Gastroesophageal sphincter (tissue), 4 donors: ENCODE measurements at regions not wholly inside any gene's neighbourhood (a gene's known extent, or its start where the extent isn't known, plus 50 kb on each side); places are given as distances from the start of the nearest gene placed in this dataset.

ENCODE experiments used
- ATAC-seq: fragments of 150-250 bp; one replicate; pipeline ENCODE4 v1.9.1; 2016; ENCODE audit warnings: mild to moderate bottlenecking, moderate library complexity
- H3K27ac ChIP-seq, 4 donors: fragments of 200-600 bp; sonication (generic) in 3 of 4; 1 replicate in 3 of 4; 2 replicates in 1 of 4; pipeline ENCODE4 v1.5.1; 2016 to 2019
- H3K27me3 ChIP-seq: fragments of 200-600 bp; sonication (generic); one replicate; pipeline ENCODE4 v1.5.1; 2019
- H3K36me3 ChIP-seq, 2 donors: fragments of 200-600 bp; sonication (generic); one replicate each; pipeline ENCODE4 v1.5.1; 2019; ENCODE audit warnings: control low read depth in 1 of 2
- H3K4me1 ChIP-seq, 3 donors: fragments of 200-600 bp; sonication (generic); 1 replicate in 2 of 3; 2 replicates in 1 of 3; pipeline ENCODE4 v1.5.1; 2016 to 2019; ENCODE audit warnings: control low read depth in 2 of 3
- H3K4me3 ChIP-seq, 2 donors: fragments of 200-600 bp; sonication (generic); one replicate each; pipeline ENCODE4 v1.5.1; 2019; ENCODE audit warnings: mild to moderate bottlenecking in 1 of 2, moderate library complexity in 1 of 2
- H3K9me3 ChIP-seq, 3 donors: fragments of 200-600 bp; sonication (generic); one replicate each; pipeline ENCODE4 v1.5.1; 2017 to 2019; ENCODE audit warnings: control low read depth in 2 of 3
- CTCF ChIP-seq, 4 experiments: fragments of 200-600 bp in 2 of 4; fragments of 450-650 bp in 2 of 4; sonication (generic) in 1 of 4; IDR thresholded peaks; one replicate each; pipeline ENCODE4 v1.5.1; 2017 to 2019; ENCODE audit warnings: antibody characterized with exemption in 4 of 4, mild to moderate bottlenecking in 2 of 4, moderate library complexity in 2 of 4
- EP300 ChIP-seq: sonication (generic); formaldehyde crosslinking; IDR thresholded peaks from one replicate; pipeline ENCODE4 v1.6.1; 2017; ENCODE audit warnings: antibody characterized with exemption, mild to moderate bottlenecking
- POLR2A ChIP-seq, 2 donors: fragments of 450-650 bp; IDR thresholded peaks; one replicate each; pipeline ENCODE4 v1.6.1; 2017; ENCODE audit warnings: antibody characterized with exemption in 2 of 2, mild to moderate bottlenecking in 2 of 2, moderate library complexity in 1 of 2
- POLR2AphosphoS5 ChIP-seq: sonication (generic); formaldehyde crosslinking; IDR thresholded peaks from one replicate; pipeline ENCODE4 v1.6.1; 2017; ENCODE audit warnings: antibody characterized with exemption
- WGBS, 2 donors: methylation state at CpG; one replicate each; pipeline ENCODE4 v1.1.5; 2018; ENCODE audit warnings: low coverage in 1 of 2; 5-methylcytosine and 5-hydroxymethylcytosine counted together

- H3K4me3 ChIP-seq, result no peak overlapping the region
- no peaks in the 10 kb centered on the region for H3K9me3 ChIP-seq
- H3K27ac ChIP-seq, result no peak overlapping the region
- TF ChIP-seq CTCF (IDR thresholded peaks at IDR 0.05), result no peak
- TF ChIP-seq EP300, result no peak
- TF ChIP-seq POLR2A (IDR thresholded peaks at IDR 0.05), result no peak
- no peak for TF ChIP-seq POLR2AphosphoS5
- H3K36me3 ChIP-seq, result no peaks in the 10 kb centered on the region
- no peaks in the 10 kb centered on the region for H3K4me1 ChIP-seq
- ATAC-seq, result no peak
- H3K27me3 ChIP-seq, result no peaks in the 10 kb centered on the region
- WGBS, 2 donors, result 43 to 46% methylated on average over 8 to 9 of the region's 9 CpGs
Observed at GRCh38 chr16:52376676-52377280, 170.2 kb downstream of the TOX3 start.

GRCh38 chr16:52372313-52372712 lies 174.6 kb downstream of the TOX3 start:
- no peak for TF ChIP-seq CTCF (IDR thresholded peaks at IDR 0.05)
- TF ChIP-seq POLR2A (IDR thresholded peaks at IDR 0.05), result no peak
- TF ChIP-seq POLR2AphosphoS5, result no peak
- TF ChIP-seq EP300, result no peak
- H3K9me3 ChIP-seq, result no peaks in the 10 kb centered on the region
- H3K4me1 ChIP-seq, result no peaks in the 10 kb centered on the region
- H3K4me3 ChIP-seq, result no peak overlapping the region
- H3K36me3 ChIP-seq, result no peaks in the 10 kb centered on the region
- H3K27me3 ChIP-seq, result no peaks in the 10 kb centered on the region
- ATAC-seq, result no peak
- H3K27ac ChIP-seq, result no peak overlapping the region

GRCh38 chr16:52368859-52369258 lies 178.1 kb downstream of the TOX3 start:
- H3K27ac ChIP-seq, result no peak overlapping the region
- H3K36me3 ChIP-seq, result no peaks in the 10 kb centered on the region
- no peak for ATAC-seq
- no peak overlapping the region for H3K4me3 ChIP-seq
- no peaks in the 10 kb centered on the region for H3K27me3 ChIP-seq
- no peaks in the 10 kb centered on the region for H3K9me3 ChIP-seq
- WGBS, 2 donors, result 59 to 77% methylated on average over 3 to 4 of the region's 4 CpGs
- H3K4me1 ChIP-seq, result no peaks in the 10 kb centered on the region
- TF ChIP-seq CTCF (IDR thresholded peaks at IDR 0.05) (no peak), POLR2AphosphoS5 (no peak), POLR2A (IDR thresholded peaks at IDR 0.05) (no peak), EP300 (no peak)

GRCh38 chr16:52367821-52368220 lies 179.1 kb downstream of the TOX3 start:
- WGBS, 2 donors, result 46 to 61% methylated on average over 2 of the region's 2 CpGs
- TF ChIP-seq POLR2AphosphoS5 (no peak), CTCF (IDR thresholded peaks at IDR 0.05) (no peak), EP300 (no peak), POLR2A (IDR thresholded peaks at IDR 0.05) (no peak)
- H3K9me3 ChIP-seq, result no peaks in the 10 kb centered on the region
- no peak for ATAC-seq
- H3K27ac ChIP-seq, result no peak overlapping the region
- no peaks in the 10 kb centered on the region for H3K36me3 ChIP-seq
- H3K4me3 ChIP-seq, result no peak overlapping the region
- H3K27me3 ChIP-seq, result no peaks in the 10 kb centered on the region
- H3K4me1 ChIP-seq, result no peaks in the 10 kb centered on the region

- 43 to 69% methylated on average over 1 of the region's 1 CpG for WGBS, 2 donors
- Histone ChIP-seq H3K9me3 (no peaks in the 10 kb centered on the region), H3K4me3 (no peak overlapping the region), H3K4me1 (no peaks in the 10 kb centered on the region), H3K27ac (no peak overlapping the region), H3K27me3 (no peaks in the 10 kb centered on the region), H3K36me3 (no peaks in the 10 kb centered on the region)
- TF ChIP-seq CTCF (IDR thresholded peaks at IDR 0.05) (no peak), EP300 (no peak)
- no peak for ATAC-seq
Observed at GRCh38 chr16:52366983-52367382, 180.0 kb downstream of the TOX3 start.
